Neuronal stem cell (in vitro differentiated cells): ENCODE measurements at regions not wholly inside any gene's neighbourhood (a gene's known extent, or its start where the extent isn't known, plus 50 kb on each side); places are given as distances from the start of the nearest gene placed in this dataset.

Experiments used
- DNase-seq: peaks from one replicate; pipeline ENCODE4 v3.0.0-alpha.2; 2013; ENCODE audit warnings: low spot score
- H2AFZ ChIP-seq: one replicate; pipeline ENCODE4 v1.6.1; 2013; ENCODE audit warnings: mild to moderate bottlenecking, low read length, inconsistent platforms
- H2AK5ac ChIP-seq: 2 replicates; pipeline ENCODE4 v1.6.1; 2013; ENCODE audit warnings: low read depth, mild to moderate bottlenecking, inconsistent platforms, low read length, moderate library complexity, mixed read lengths
- H2BK120ac ChIP-seq: 2 replicates; pipeline ENCODE4 v1.6.1; 2013; ENCODE audit warnings: low read depth, mild to moderate bottlenecking, inconsistent platforms, low read length, moderate library complexity, mixed read lengths
- H2BK12ac ChIP-seq: one replicate; pipeline ENCODE4 v1.6.1; 2013; ENCODE audit warnings: low read length, inconsistent platforms
- H2BK15ac ChIP-seq: 2 replicates; pipeline ENCODE4 v1.6.1; 2013; ENCODE audit warnings: mild to moderate bottlenecking, low read length, inconsistent platforms, mixed read lengths
- H2BK5ac ChIP-seq: one replicate; pipeline ENCODE4 v1.6.1; 2013; ENCODE audit warnings: inconsistent platforms, mild to moderate bottlenecking, low read length, moderate library complexity
- H3K14ac ChIP-seq: one replicate; pipeline ENCODE4 v1.6.1; 2013; ENCODE audit warnings: low read length, inconsistent platforms
- H3K18ac ChIP-seq: 2 replicates; pipeline ENCODE4 v1.6.1; 2013; ENCODE audit warnings: low read length, inconsistent platforms
- H3K23ac ChIP-seq: 2 replicates; pipeline ENCODE4 v1.6.1; 2013; ENCODE audit warnings: low read depth, mild to moderate bottlenecking, mixed read lengths, low read length, inconsistent platforms; ENCODE audit not compliant: poor library complexity
- H3K27ac ChIP-seq: replicated peaks from 3 replicates; pipeline ENCODE4 v1.5.1; 2013; ENCODE audit warnings: low read length, inconsistent platforms
- H3K27me3 ChIP-seq, 3 experiments: 2 replicates each; pipeline ENCODE4 v1.6.1; 2013; ENCODE audit warnings: low read length in 3 of 3, mild to moderate bottlenecking in 2 of 3, inconsistent platforms in 1 of 3, low read depth in 1 of 3, mixed read lengths in 1 of 3, moderate library complexity in 1 of 3; ENCODE audit not compliant: control insufficient read depth in 3 of 3, insufficient read depth in 3 of 3
- H3K36me3 ChIP-seq, 2 donors: replicated peaks in 1 of 2; 2 replicates each; pipeline ENCODE4 v1.6.1; 2013; ENCODE audit warnings: low read length in 2 of 2; ENCODE audit not compliant: control insufficient read depth in 2 of 2, insufficient read depth in 2 of 2
- H3K4ac ChIP-seq: 2 replicates; pipeline ENCODE4 v1.6.1; 2013; ENCODE audit warnings: inconsistent platforms, mild to moderate bottlenecking, low read length, moderate library complexity
- H3K4me1 ChIP-seq, 2 donors: 1 replicate in 1 of 2; 2 replicates in 1 of 2; pipeline ENCODE4 v1.6.1; 2013; ENCODE audit warnings: low read length in 2 of 2, low read depth in 1 of 2; ENCODE audit not compliant: control insufficient read depth in 2 of 2, insufficient read depth in 1 of 2
- H3K4me2 ChIP-seq: one replicate; pipeline ENCODE4 v1.6.1; 2013; ENCODE audit warnings: mild to moderate bottlenecking, low read length, inconsistent platforms; ENCODE audit not compliant: insufficient read depth, poor library complexity, severe bottlenecking
- H3K4me3 ChIP-seq, 2 donors: 2 replicates each; pipeline ENCODE4 v1.5.1; 2013; ENCODE audit warnings: low read length in 2 of 2, mild to moderate bottlenecking in 2 of 2, inconsistent platforms in 1 of 2, moderate library complexity in 1 of 2
- H3K79me1 ChIP-seq: one replicate; pipeline ENCODE4 v1.6.1; 2013; ENCODE audit warnings: low read depth, mild to moderate bottlenecking, inconsistent platforms, low read length, moderate library complexity
- H3K9ac ChIP-seq: one replicate; pipeline ENCODE4 v1.6.1; 2013; ENCODE audit warnings: mild to moderate bottlenecking, low read depth, low read length, inconsistent platforms; ENCODE audit not compliant: poor library complexity
- H3K9me3 ChIP-seq, 2 donors: replicated peaks in 1 of 2; 2 replicates each; pipeline versions ENCODE3 to v1.6.1; 2013; ENCODE audit warnings: low read length in 2 of 2, mild to moderate bottlenecking in 2 of 2, inconsistent platforms in 1 of 2, low read depth in 1 of 2, mixed read lengths in 1 of 2, moderate library complexity in 1 of 2; ENCODE audit not compliant: control insufficient read depth in 2 of 2, insufficient read depth in 1 of 2
- H4K8ac ChIP-seq: one replicate; pipeline ENCODE4 v1.6.1; 2013; ENCODE audit warnings: low read depth, mild to moderate bottlenecking, inconsistent platforms, low read length, moderate library complexity
- H4K91ac ChIP-seq: one replicate; pipeline ENCODE4 v1.6.1; 2013; ENCODE audit warnings: low read length, low read depth, mild to moderate bottlenecking, inconsistent platforms; ENCODE audit not compliant: poor library complexity
- WGBS, 2 donors: extraction: QIAGEN DNeasy Blood & Tissue Kit; methylation state at CpG; one replicate each; pipeline ENCODE4 v1.1.7; 2013; ENCODE audit warnings: missing lambda C conversion rate in 2 of 2, mixed read lengths in 1 of 2; ENCODE audit not compliant: insufficient read length in 2 of 2, insufficient replicate concordance in 1 of 2; ENCODE audit errors: extremely low coverage in 2 of 2; 5-methylcytosine and 5-hydroxymethylcytosine counted together

DNA sequence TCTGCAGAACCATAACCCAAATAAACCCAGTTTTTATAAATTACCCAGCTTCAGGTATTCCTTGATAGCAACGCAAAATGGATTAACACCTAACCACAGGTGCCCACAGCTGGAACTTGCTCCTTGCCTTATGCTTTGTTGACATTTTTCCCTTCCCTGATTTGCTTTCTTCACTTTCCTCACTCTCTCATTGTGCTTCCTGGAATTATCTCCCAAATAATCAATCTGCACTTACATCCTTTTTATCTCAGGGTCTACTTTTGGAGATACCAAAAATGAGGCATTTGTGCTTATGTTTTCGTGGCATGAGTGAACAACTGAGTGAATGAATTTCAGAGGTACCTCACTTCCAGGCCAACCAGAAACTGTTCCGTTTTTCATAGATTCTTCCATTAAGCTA is 374.3 kb downstream of the DOK5 start:
- Histone ChIP-seq H3K9me3 (no peaks in the 10 kb centered on the region), H2BK120ac (no peak overlapping the region), H3K18ac (no peak overlapping the region), H3K23ac (no peak overlapping the region), H2AFZ (no peak overlapping the region), H3K36me3 (no peaks in the 10 kb centered on the region), H3K4me2 (no peak overlapping the region), H3K27ac (no peak overlapping the region), H2AK5ac (no peak overlapping the region), H2BK5ac (no peak overlapping the region), H3K79me1 (no peaks in the 10 kb centered on the region), H3K4ac (no peak overlapping the region), H2BK15ac (no peak overlapping the region), H3K4me3 (no peak overlapping the region), H3K4me1 (no peaks in the 10 kb centered on the region), H4K8ac (no peak overlapping the region), H3K27me3 (no peaks in the 10 kb centered on the region), H2BK12ac (no peak overlapping the region), H4K91ac (no peak overlapping the region), H3K9ac (no peak overlapping the region), H3K14ac (no peak overlapping the region)
- no CpG with 5 or more reads among the region's 3 CpGs for WGBS, 2 donors
- DNase-seq, result no peak

DNA sequence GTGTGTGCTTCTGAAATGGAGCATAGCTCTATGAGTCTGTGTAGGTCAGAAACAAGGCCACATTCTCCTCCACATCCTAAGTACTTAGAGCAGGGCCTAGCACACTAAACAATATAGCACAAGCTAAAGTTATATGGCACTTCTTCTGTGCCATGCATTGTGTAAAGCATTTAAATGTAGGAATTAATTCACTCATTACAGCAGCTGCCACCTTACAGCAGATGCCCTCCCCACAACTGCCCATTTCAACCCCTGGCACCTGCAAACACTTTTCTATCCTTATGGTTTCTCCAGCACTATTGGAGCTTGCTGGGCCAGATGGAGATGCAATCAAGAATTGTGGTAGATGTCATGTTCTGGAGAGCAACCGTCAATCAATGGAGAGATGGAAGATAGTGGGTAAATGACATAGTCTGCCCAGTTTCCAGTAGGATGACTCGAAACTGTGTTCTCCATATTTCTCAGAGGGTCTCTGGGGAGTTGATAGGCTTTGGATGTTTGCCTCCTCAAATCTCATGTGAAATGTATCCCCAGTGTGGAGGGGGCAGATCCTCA is 373.7 kb downstream of the DOK5 start:
- Histone ChIP-seq H2BK120ac (no peak overlapping the region), H3K9me3 (no peaks in the 10 kb centered on the region), H3K36me3 (no peaks in the 10 kb centered on the region), H3K9ac (no peak overlapping the region), H2AK5ac (no peak overlapping the region), H3K4me3 (no peak overlapping the region), H2AFZ (no peak overlapping the region), H4K8ac (no peak overlapping the region), H3K23ac (no peak overlapping the region), H2BK12ac (no peak overlapping the region), H3K79me1 (no peaks in the 10 kb centered on the region), H3K14ac (no peak overlapping the region), H3K18ac (no peak overlapping the region), H3K4ac (no peak overlapping the region), H3K4me1 (no peaks in the 10 kb centered on the region), H4K91ac (no peak overlapping the region), H2BK15ac (no peak overlapping the region), H2BK5ac (no peak overlapping the region), H3K4me2 (no peak overlapping the region), H3K27ac (no peak overlapping the region), H3K27me3 (no peaks in the 10 kb centered on the region)
- WGBS, 2 donors, result no CpG with 5 or more reads among the region's 2 CpGs
- no peak for DNase-seq

DNA sequence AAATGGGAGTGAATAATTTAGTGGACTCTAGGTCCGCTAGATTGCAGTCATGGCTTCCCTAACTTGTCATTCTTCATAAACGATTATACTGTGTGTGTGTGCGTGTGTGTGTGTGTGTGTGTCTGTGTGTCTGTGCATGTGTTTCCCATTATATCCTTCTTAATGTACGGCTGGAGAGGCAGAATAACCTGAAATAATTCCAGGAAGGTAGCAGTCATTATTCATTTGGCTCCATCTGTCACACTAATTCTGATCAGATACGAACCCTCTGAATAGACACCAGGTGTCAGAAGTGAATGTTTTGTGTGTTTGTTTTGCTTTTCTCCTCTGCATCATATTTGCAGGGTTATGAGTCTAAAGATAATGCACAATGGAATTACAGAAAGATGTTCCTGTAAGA is 372.9 kb downstream of the DOK5 start:
- H3K18ac ChIP-seq, result no peak overlapping the region
- no peak overlapping the region for H3K14ac ChIP-seq
- H2AK5ac ChIP-seq, result no peak overlapping the region
- DNase-seq, result no peak
- H2BK5ac ChIP-seq, result no peak overlapping the region
- H4K91ac ChIP-seq, result no peak overlapping the region
- no peak overlapping the region for H3K27ac ChIP-seq
- no CpG with 5 or more reads among the region's 5 CpGs for WGBS, 2 donors
- H2AFZ ChIP-seq, result no peak overlapping the region
- H3K4me3 ChIP-seq, result no peak overlapping the region
- no peaks in the 10 kb centered on the region for H3K79me1 ChIP-seq
- H3K23ac ChIP-seq, result no peak overlapping the region
- no peak overlapping the region for H2BK120ac ChIP-seq
- H3K36me3 ChIP-seq, result no peaks in the 10 kb centered on the region
- no peaks in the 10 kb centered on the region for H3K9me3 ChIP-seq
- H3K4ac ChIP-seq, result no peak overlapping the region
- H2BK15ac ChIP-seq, result no peak overlapping the region
- no peak overlapping the region for H3K9ac ChIP-seq
- H4K8ac ChIP-seq, result no peak overlapping the region
- no peaks in the 10 kb centered on the region for H3K27me3 ChIP-seq
- H3K4me1 ChIP-seq, result no peaks in the 10 kb centered on the region
- no peak overlapping the region for H3K4me2 ChIP-seq
- no peak overlapping the region for H2BK12ac ChIP-seq

DNA sequence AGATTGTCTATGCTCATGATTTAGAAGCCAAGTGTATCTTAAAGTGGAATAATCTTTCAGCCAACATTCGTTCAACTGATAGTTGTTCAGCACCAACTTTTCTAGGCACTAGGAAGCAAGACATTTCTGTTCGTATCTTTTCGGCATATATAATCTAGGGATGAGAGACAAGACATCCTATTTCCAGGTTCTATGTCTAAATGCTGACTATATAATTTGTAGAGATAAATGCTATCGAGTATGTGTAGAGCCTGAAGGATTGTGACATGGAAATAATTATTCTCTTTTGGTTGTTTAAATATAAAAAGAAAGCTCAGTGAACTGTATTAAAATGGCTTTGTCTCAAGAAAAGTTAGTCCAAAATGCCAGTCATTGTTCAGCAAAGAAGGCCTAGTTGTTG is 371.6 kb downstream of the DOK5 start:
- H4K91ac ChIP-seq, result no peak overlapping the region
- H4K8ac ChIP-seq, result no peak overlapping the region
- no peak overlapping the region for H3K23ac ChIP-seq
- H3K4me3 ChIP-seq, result no peak overlapping the region
- no peak overlapping the region for H3K14ac ChIP-seq
- no peaks in the 10 kb centered on the region for H3K36me3 ChIP-seq
- no peak overlapping the region for H3K27ac ChIP-seq
- DNase-seq, result no peak
- no peaks in the 10 kb centered on the region for H3K79me1 ChIP-seq
- no peak overlapping the region for H3K4me2 ChIP-seq
- H3K4ac ChIP-seq, result no peak overlapping the region
- no peaks in the 10 kb centered on the region for H3K27me3 ChIP-seq
- no peaks in the 10 kb centered on the region for H3K4me1 ChIP-seq
- no CpG with 5 or more reads among the region's 4 CpGs for WGBS, 2 donors
- H2BK120ac ChIP-seq, result no peak overlapping the region
- H3K18ac ChIP-seq, result no peak overlapping the region
- no peak overlapping the region for H2BK15ac ChIP-seq
- H2BK12ac ChIP-seq, result no peak overlapping the region
- no peak overlapping the region for H3K9ac ChIP-seq
- H2AK5ac ChIP-seq, result no peak overlapping the region
- no peak overlapping the region for H2AFZ ChIP-seq
- H2BK5ac ChIP-seq, result no peak overlapping the region
- H3K9me3 ChIP-seq, result no peaks in the 10 kb centered on the region
